Retinal pigment epithelial cell (primary cell): ENCODE measurements at regions not wholly inside any gene's neighbourhood (a gene's known extent, or its start where the extent isn't known, plus 50 kb on each side); places are given as distances from the start of the nearest gene placed in this dataset.

Experiments used
- DNase-seq: peaks from one replicate; pipeline ENCODE4 v3.0.0-alpha.2; 2010; ENCODE audit warnings: low read depth
- H3K4me3 ChIP-seq: 2 replicates; pipeline ENCODE4 v1.5.1; 2011; ENCODE audit warnings: mild to moderate bottlenecking, low read length, control low read depth, moderate library complexity
- TF ChIP-seq, protein P1 (sequence below): conservative IDR thresholded peaks from 2 replicates; pipeline ENCODE4 v1.5.1; 2011; ENCODE audit warnings: low read depth, low read length, control low read depth, inconsistent platforms

- DNase-seq, result no peak
- no peak overlapping the region for H3K4me3 ChIP-seq
- TF ChIP-seq, protein P1, sequence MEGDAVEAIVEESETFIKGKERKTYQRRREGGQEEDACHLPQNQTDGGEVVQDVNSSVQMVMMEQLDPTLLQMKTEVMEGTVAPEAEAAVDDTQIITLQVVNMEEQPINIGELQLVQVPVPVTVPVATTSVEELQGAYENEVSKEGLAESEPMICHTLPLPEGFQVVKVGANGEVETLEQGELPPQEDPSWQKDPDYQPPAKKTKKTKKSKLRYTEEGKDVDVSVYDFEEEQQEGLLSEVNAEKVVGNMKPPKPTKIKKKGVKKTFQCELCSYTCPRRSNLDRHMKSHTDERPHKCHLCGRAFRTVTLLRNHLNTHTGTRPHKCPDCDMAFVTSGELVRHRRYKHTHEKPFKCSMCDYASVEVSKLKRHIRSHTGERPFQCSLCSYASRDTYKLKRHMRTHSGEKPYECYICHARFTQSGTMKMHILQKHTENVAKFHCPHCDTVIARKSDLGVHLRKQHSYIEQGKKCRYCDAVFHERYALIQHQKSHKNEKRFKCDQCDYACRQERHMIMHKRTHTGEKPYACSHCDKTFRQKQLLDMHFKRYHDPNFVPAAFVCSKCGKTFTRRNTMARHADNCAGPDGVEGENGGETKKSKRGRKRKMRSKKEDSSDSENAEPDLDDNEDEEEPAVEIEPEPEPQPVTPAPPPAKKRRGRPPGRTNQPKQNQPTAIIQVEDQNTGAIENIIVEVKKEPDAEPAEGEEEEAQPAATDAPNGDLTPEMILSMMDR, result no peak
Observed at GRCh38 chr17:65408050-65408449, 153.4 kb downstream of the AXIN2 start.

DNA sequence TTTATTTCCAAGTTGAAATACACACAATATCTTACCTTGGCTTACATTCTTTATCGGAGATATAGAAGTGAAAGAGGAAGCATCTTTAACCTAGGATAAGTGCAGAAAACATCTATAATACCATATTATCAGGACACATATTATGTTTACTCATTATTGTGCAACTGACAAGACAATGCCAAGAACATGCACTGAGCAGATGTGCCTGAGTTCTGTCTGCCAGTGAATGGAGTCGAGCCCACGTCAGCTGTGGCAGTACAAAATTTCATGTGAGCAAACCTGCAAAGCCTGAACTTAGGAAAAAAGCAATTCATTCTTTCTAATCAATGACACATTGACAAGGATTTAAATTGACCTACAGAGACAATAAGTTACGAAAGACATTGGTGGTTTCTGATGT lies 154.4 kb downstream of the AXIN2 start:
- TF ChIP-seq, protein P1, result no peak
- no peak overlapping the region for H3K4me3 ChIP-seq
- no peak for DNase-seq

- TF ChIP-seq, protein P1, result no peak
- H3K4me3 ChIP-seq, result no peak overlapping the region
- DNase-seq, result no peak
Observed at GRCh38 chr17:65406552-65406951, 154.9 kb downstream of the AXIN2 start.

DNA sequence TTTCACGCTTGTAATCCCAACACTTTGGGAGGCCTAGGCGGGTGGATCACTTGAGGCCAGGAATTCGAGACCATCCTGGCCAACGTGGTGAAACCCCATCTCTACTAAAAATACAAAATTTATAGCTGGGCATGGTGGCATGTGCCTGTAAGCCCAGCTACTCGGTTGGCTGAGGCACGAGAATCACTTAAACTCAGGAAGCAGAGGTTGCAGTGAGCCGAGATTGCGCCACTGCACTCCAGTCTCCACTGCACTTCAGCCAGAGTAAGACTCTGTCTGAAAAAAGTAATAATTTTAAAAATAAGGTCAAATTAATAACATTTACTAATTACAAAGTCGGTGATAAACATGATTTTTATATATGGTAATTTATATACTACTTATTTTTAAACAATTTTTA lies 155.9 kb downstream of the AXIN2 start:
- TF ChIP-seq, protein P1, result no peak
- no peak for DNase-seq
- no peak overlapping the region for H3K4me3 ChIP-seq

DNA sequence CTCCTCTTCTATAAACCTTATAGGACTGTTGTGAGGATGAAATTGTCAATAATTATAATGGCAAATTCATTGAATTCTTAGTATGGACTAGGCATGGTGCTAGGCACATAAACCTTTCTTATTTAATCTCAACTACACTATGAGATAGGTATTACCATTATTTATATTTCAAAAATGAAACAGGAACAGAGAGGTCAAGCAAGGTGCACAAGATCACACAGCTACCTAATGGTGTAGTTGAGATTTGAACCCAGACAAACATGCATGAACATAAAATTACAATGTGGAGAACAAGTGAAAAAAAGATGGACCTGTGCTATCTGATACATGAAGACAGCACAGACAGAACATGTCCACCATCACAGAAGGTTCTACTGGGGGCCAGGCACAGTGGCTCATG lies 156.7 kb downstream of the AXIN2 start:
- no peak overlapping the region for H3K4me3 ChIP-seq
- TF ChIP-seq, protein P1, result no peak
- no peak for DNase-seq

DNA sequence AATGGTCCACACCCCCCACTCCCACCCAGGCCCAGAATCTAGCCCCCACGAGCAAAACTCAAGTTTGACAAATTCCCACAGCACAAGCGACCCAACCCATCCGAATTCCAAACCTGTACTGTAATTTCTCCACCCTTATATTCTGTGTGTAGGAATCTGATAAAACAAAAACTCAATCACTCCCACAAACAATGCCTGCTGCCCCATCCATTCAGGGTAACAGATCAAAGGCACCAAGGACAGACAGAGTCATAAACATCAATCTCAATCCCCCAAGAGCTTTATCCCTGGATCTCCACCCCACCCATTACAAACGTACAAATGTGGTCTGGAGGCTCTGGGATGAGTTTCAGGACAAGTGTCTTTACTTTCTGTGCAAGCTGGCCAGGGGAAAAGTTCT lies 157.8 kb downstream of the AXIN2 start:
- no peak for DNase-seq
- TF ChIP-seq, protein P1, result no peak
- H3K4me3 ChIP-seq, result no peak overlapping the region

- H3K4me3 ChIP-seq, result no peak overlapping the region
- no peak for DNase-seq
- TF ChIP-seq, protein P1, result no peak
Observed at GRCh38 chr17:65402513-65403496, 158.6 kb downstream of the AXIN2 start.
